GM12865 (cell line): ENCODE measurements at regions not wholly inside any gene's neighbourhood (a gene's known extent, or its start where the extent isn't known, plus 50 kb on each side); places are given as distances from the start of the nearest gene placed in this dataset.

Experiments
- DNase-seq: peaks from one replicate; pipeline ENCODE4 v3.0.0; 2010; ENCODE audit warnings: low read depth
- H3K4me3 ChIP-seq: 2 replicates; pipeline ENCODE4 v1.5.1; 2011; ENCODE audit warnings: mild to moderate bottlenecking, low read depth, low read length, control low read depth
- CTCF ChIP-seq: IDR thresholded peaks from 2 replicates; pipeline ENCODE4 v1.5.1; 2011; ENCODE audit warnings: low read length, control low read depth, low read depth, inconsistent platforms; ENCODE audit not compliant: insufficient read depth; ENCODE audit errors: missing control alignments

- H3K4me3 ChIP-seq, result no peak overlapping the region
- TF ChIP-seq CTCF, result no peak
Observed at GRCh38 chr6:22637782-22638181, 68.4 kb downstream of the HDGFL1 start.

GRCh38 chr6:22638320-22638719 is 69.0 kb downstream of the HDGFL1 start:
- no peak for DNase-seq
- no peak for TF ChIP-seq CTCF

More at GRCh38 chr6:22637782-22638181, 68.4 kb downstream of the HDGFL1 start:
- DNase-seq, result no peak

GRCh38 chr6:22642254-22642653 is 72.9 kb downstream of the HDGFL1 start:
- TF ChIP-seq CTCF, result no peak
- DNase-seq, result no peak
- no peak overlapping the region for H3K4me3 ChIP-seq

More at GRCh38 chr6:22638320-22638719, 69.0 kb downstream of the HDGFL1 start:
- no peak overlapping the region for H3K4me3 ChIP-seq

- TF ChIP-seq CTCF, result no peak
- H3K4me3 ChIP-seq, result no peak overlapping the region
- DNase-seq, result no peak
Observed at GRCh38 chr6:22643780-22644179, 74.4 kb downstream of the HDGFL1 start.

GRCh38 chr6:22647719-22648118 is 78.4 kb downstream of the HDGFL1 start:
- DNase-seq, result no peak
- no peak for TF ChIP-seq CTCF

GRCh38 chr6:22651731-22652130 is 82.4 kb downstream of the HDGFL1 start:
- DNase-seq, result no peak
- H3K4me3 ChIP-seq, result no peak overlapping the region
- no peak for TF ChIP-seq CTCF

More at GRCh38 chr6:22647719-22648118, 78.4 kb downstream of the HDGFL1 start:
- H3K4me3 ChIP-seq, result no peak overlapping the region

- DNase-seq, result no peak
- no peak overlapping the region for H3K4me3 ChIP-seq
- TF ChIP-seq CTCF, result no peak
Observed at GRCh38 chr6:22653980-22654610, 84.7 kb downstream of the HDGFL1 start.
